ENCODE measurements at regions not wholly inside any gene's neighbourhood (a gene's known extent, or its start where the extent isn't known, plus 50 kb on each side); places are given as distances from the start of the nearest gene placed in this dataset.
"Not testable (repeated sequence)": the region's sequence is repeated elsewhere in the genome, so short reads cannot be mapped to it uniquely, and the experiment has no call there.

DNA sequence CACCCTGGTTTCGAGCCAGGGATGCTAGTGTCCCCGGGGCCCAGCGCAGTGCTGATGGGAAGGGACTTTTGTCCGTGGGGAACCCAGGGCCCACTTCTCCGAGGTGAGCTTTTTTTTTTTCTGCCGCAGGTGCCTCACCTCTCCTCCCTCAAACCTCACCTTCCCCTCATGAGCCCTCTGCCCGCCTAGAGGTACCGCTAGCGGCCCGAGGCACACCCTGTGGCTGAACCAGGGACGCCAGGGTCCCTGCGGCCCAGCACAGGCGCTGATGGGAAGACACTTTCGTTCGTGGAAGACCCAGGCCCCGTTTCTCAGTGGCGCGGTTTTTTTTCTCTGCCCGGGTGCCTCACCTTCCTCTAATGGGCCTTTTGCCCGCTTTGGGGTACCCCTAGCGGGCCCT, 1570.7 kb downstream of the TSPY10 start:
- TF ChIP-seq, protein P1, sequence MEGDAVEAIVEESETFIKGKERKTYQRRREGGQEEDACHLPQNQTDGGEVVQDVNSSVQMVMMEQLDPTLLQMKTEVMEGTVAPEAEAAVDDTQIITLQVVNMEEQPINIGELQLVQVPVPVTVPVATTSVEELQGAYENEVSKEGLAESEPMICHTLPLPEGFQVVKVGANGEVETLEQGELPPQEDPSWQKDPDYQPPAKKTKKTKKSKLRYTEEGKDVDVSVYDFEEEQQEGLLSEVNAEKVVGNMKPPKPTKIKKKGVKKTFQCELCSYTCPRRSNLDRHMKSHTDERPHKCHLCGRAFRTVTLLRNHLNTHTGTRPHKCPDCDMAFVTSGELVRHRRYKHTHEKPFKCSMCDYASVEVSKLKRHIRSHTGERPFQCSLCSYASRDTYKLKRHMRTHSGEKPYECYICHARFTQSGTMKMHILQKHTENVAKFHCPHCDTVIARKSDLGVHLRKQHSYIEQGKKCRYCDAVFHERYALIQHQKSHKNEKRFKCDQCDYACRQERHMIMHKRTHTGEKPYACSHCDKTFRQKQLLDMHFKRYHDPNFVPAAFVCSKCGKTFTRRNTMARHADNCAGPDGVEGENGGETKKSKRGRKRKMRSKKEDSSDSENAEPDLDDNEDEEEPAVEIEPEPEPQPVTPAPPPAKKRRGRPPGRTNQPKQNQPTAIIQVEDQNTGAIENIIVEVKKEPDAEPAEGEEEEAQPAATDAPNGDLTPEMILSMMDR (IDR thresholded peaks at IDR 0.05), result not testable (repeated sequence)
- TF ChIP-seq POLR2A (IDR thresholded peaks at IDR 0.05), result not testable (repeated sequence)

All from esophagus squamous epithelium (tissue), 4 donors.